Fibroblast of skin of right quadriceps (primary cell): ENCODE measurements at regions not wholly inside any gene's neighbourhood (a gene's known extent, or its start where the extent isn't known, plus 50 kb on each side); places are given as distances from the start of the nearest gene placed in this dataset.
"Not testable (repeated sequence)": the region's sequence is repeated elsewhere in the genome, so short reads cannot be mapped to it uniquely, and the experiment has no call there.

Experiments used
- DNase-seq: peaks from one replicate; pipeline ENCODE4 v3.0.0-alpha.2; 2013

DNA sequence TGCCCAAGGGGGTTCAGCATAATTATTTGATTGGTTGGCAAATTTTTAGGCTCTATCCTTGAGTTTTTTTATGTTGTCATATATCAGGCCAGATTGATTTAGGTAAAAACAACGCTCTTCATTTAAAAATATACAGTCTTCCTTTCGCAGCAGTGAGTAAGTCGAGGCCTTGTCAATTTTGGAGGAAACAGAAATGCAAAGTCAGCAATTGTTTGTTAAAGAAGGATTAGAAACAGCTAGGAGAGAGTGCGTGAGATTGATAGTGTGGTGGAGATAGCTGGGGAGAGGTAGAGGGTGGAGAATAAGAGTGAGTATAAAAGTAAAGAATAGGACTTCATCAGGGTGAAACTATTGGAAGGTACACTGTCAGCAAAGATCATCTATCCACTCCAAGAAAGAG lies 830.8 kb downstream of the LUZP2 start:
- DNase-seq = no peak

DNA sequence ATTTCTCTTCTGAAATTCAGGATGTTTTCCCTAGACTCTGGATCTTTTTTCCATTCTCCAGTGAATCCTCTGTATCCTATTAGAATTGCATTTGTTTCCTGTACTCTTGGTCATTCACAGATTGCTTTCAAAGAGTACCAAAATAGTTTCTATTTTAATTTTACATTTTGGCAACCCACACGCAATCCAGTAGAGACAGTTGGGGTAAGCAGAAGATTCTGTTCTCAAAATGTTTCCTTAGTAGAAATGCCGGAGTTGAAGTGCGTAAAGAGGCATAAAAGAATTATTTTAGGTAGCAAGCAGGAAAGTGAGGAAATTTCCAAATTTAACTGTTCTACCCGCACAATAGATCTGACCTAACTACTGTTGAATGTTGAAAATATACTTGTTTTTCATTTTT lies 842.4 kb downstream of the LUZP2 start:
- DNase-seq = no peak

DNA sequence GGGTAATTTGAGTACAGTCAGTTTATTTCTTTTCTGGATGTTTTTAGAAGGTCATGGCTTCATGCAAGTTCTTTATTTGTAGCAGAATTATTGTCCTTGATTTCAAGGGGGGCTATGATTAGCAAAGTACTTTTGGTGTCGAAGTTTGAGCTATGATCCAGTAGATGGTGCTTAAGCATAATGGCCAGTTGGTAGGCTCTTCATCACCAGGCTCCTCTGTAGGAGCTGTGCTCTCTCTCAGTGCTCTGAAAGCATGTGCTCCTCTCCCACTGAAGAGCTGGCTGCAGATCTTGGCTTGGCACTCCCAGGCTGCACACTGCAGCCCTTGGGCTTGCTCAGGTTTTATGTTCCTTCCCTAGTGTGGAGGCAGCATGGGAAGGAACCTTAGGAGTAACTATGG lies 852.7 kb downstream of the LUZP2 start:
- DNase-seq = no peak

DNA sequence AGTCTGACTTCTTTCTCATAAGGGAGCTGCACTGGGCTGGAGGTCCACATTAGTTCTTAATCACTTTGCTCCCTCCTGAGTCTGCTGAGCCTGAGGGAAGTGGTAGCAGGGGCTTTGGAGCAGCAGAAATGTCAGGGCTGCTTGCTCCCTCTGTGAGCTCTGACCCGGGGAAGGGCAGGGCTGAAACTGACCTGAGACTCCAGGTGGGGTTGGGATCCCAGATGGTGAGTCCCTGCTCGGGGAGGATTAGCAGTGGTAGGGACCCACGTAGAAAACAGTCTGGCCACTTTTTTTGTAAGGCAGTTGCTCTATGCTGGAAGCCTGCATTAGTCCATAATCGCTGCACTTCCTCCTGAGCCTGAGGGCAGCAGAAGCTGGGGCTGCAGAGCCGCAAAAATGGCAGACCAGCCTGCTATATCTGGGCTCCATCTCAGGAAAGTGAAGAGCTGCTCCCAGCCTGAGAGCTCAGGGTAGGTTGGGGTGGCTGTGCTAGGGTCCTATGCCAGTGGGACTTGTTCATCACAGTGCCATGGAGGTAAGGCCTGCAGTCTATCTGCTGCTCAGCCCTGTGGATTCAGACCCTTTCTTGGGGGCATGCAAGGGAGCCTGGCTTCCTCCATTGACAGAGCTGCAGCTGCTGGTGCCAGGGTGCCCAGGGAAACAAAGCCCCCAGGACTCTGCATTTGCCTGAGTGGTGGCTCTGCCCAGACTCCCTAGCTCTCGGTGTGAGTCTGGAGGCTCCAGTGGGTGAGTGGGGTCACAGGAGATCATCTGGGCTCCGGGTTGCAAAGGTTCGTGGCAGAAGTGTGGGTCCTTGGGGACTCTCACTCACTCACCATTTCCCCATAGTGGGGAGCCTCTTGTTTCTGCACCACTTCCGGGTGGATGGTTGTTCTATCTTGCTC lies 854.3 kb downstream of the LUZP2 start:
- no peak for DNase-seq

DNA sequence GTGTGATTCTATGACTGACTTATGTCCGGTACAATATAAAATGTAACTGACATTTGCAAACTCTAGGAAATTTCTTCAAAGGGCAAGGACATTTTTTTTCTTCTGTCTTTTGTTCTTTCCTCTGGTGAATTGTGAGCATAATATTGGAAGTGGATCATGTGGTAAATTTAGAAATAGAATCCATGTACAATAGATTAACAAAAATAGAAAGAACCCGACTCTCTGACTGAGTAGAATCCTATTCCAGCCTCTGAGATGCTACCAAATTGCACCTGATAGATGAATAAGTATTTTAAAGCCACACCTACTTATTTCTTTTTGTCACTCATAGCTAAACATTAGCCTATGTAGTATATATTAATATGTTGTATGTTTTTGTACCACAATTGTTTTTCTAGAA lies 860.3 kb downstream of the LUZP2 start:
- DNase-seq = no peak

DNA sequence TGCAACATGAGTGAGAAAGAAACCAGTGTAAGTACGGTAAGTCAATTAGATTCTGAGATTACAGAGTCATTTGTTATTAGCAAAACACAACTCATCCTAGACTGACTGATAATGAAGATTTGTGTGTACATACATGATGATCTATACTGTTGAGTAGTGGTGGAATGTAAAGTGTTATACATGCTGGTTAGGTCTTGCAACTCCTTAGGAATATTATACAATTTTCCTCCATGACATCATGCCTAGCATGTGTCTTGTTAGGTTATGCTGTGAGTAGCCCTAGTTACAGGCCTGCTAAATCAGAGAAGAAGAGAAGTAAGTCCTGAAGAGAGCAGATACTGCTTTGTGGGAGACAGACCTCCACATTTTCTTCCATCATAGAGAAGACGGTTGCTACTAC lies 880.6 kb downstream of the LUZP2 start:
- peak; percentile 1 for DNase-seq

DNA sequence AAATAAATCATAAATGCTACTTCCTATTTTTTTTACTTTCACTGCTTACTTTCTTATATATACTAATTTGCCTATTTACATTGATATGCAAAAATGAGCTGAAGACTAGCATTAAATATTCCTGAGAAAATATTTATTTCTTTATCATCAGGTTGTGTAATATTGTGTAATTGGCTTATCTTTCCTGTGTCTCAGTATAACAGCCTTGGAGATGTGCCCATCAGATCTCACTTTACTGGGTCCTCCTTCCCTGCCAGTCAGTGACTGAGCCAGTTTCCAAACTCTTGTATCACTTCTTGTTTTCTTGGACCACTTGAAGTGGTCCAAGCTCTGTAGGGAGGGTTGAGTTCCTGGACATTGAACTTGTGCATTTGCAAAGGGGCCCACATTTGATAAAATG lies 900.0 kb downstream of the LUZP2 start:
- no peak for DNase-seq

DNA sequence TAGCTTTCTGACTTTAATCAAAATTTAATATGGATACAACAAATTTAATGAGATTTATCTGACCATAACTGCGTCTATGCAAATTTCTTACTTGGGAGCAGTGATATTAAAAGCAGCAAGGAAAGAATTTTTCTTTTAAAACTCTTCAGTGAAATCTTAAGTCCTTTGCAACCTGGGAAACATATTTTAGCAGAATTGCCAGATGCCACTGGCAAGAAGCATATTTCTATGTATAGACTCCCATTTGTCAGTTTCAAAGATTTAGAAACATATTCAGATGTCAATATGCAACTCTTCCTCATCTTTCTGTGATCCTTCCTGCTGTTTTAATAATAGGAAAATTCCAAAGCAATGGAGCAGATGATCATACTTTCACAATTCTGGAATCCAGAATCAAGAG lies 911.3 kb downstream of the LUZP2 start:
- DNase-seq = no peak

DNA sequence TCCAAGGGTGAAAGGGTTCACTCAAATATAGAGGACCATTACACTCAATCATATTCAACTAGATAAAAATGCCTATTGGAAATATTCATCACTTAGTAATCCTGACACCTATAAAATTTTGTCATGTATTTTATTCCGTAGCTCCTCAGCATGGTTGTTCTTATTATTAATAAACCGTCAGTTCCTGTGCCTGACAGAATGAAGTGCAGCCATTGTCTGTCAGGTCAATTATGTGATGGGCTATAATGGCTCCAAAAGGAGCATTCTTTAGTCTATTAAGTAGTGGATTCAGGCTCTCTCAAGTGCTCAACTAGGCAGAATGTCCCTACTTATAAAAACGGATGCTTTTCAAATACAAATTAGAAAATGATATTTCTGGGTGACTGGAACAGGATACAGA lies 916.1 kb upstream of the ANO3 start:
- no peak for DNase-seq

DNA sequence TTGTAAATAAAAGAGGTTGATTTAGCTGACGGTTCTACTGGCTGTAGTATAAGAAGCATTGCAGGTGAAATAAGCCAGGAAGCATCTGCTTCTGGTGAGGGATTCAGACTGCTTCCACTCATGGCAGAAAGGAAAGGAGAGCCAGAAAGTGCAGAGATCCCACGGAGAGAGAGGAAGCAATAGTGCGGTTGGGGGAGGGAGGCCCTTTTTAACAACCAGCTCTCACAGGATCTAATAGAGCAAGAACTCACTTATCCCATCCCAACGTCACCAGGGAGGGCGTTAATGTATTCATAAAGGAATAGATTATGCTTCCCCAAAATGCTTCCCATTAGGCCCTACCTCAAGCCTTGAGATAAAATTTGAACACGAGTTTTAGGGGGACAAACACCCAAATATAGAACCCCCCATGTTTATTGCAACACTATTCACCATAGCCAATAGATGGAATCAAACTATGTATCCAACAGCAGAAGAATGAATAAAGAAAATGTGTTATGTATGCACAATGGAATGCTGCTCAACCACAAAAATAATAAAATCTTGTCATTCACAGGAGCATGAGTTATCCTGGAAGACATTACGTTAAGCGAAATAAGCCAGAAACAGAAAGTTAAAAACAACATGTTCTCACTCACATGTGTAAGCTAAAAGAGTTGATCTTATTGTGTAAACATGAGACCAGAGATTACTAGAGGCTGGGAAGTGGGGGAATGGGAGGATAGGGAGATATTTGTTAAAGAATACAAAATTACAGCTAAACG lies 908.3 kb upstream of the ANO3 start:
- peak; percentile 76 for DNase-seq

DNA sequence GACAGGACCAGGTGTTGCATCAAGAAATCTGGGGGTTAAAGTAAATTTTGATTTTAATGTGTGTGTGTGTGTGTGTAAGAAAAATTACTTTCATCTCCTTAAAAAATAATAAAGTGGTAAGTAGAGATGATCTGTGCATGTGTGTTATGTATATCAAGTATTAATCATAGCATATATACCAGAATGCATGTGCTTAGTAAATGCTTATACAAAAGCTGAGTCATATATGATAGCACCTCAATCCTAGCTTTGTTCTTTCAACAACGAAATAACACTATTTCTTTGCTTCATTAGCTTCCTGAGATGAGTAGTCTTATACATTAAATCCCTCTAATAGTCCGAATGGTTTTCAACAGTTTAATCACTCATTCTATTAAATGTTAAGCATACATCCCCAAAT lies 899.6 kb upstream of the ANO3 start:
- DNase-seq = no peak

DNA sequence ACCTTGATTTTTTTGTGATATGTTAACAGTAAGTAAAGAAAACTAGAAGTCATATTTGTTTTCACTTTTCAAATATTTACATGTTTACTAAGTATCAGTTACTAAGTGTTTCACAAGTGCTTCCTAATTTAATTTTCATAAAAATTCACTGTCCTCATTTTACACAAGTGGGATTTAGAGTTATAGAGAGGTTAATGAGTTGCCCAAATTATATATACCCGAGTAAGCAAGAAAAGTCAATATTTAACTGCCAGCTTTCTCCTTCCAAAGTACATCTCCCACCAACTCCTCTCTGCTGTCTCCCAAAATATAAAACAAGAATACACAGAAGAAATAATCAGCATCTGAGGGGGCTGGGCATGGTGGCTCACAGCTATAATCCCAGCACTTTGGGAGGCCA lies 896.7 kb upstream of the ANO3 start:
- DNase-seq = no peak

DNA sequence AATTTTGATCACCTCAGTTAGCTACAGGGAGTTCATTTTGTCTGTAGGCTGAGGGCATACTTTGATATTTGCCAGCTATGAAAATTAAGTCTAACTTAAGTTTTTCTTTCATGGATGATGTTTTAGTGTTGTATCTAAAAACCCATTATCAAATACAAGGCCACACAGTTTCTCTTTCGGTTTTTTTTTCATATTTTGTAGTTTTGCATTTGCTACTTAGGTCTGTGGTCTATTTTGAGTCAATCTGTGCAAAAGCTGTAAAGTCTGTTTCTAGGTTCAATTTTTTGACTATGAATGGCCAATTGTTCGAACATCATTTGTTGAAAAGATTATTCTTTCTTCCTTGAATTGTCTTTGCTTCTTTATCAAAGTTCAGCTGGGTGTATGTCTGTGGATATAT lies 895.6 kb upstream of the ANO3 start:
- no peak for DNase-seq

DNA sequence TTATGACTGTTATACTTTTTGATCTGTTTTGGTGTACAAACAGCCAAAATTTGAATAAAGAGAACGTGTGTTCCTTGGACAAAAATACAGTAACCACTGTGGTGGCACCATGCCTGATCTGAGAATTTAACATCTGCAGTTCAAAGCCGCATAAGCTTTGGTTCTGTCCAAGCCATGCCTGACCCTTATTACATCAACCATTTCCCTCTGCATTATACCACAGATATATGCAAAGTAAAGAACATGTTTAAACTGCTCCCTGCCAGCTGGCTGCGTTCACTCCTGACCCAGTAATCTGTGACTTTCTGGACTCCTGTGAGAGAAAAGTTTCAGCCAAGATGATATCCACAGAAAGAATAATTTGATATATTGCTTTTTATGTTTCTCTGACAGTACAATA lies 890.5 kb upstream of the ANO3 start:
- DNase-seq = no peak

DNA sequence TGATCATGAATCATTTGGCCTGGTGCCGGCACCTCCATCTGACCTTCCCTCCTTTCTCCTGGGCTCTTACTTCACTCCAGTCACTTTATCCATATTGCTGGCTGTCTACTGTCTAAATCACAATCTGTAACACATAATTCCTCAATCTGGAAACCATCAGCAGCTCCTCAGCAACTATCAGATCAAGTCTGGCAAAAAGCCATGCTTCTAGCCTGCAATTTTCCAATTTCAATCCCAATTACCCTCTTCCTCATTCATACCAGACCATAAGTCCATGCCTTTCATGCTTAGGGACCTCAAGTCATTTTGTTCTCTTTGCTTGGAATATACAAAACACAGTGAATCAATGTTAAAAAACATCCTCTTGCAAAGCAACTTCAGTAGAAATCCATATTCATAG lies 882.8 kb upstream of the ANO3 start:
- DNase-seq = peak; percentile 1

DNA sequence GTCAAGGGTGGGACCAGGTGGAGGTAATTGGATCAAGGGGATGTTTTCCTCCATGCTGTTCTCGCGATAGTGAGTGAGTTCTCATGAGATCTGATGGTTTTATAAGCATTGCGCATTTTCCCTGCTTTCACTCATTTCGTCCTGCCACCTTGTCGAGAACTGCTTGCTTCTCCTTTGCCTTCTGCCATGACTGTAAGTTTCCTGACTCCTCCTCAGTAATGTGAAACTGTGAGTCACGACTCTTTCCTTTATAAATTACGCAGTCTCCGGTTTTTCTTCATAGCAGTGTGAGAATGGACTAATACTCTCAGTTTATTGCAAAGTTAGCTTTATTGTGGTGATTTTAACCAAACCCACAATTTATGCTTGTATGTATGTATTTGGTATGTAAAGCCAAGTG lies 878.5 kb upstream of the ANO3 start:
- no peak for DNase-seq

DNA sequence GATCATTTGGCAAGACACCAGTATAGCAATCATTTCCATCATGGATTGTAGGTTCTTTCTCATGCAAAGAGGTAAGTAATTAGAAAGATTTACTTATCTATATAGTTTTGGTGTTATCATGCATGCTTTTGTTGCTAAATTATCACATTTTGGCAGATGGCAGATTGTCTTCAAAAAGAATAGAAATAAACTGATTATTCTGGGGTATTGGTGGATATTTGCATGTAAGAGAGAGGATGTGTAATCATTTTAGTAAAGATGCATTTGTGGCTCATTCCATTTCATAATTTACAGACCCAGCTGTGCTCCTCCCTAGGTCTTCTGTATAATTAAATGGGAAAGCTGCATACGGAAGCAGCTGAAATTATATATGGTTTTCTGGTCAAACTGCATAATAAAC lies 875.7 kb upstream of the ANO3 start:
- DNase-seq = no peak

DNA sequence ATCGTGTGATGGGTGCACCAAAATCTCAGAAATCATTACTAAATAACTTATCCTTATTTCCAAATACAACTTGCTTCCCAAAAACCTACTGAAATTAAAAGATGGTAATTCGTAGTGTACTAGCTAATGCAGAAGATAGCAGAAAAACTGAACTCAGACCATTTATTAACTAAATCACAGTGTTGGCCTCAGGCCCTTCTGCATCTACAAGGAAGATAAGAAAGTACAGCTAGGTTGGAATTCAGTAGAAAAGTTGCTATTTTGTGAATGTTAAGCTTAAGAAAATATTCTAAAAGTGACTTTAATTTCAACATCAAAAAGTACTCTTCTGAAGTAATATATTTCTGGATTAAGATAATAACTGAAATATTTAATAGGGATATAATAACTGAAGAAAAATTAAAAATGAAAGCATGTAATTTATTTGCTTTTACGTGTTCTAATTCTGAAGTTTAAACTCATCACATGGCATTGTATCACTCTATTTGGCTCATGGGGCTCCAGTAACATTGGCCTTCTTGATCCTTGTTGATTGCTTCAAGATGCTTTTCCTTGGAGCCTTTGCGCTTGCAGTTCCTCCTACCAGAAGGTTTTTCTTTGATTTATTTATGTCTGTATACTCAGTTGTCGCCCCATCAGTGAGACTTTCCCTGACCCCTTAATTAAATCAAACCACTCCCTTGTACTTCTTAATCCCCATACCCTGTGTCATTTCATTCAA lies 847.9 kb upstream of the ANO3 start:
- no peak for DNase-seq

DNA sequence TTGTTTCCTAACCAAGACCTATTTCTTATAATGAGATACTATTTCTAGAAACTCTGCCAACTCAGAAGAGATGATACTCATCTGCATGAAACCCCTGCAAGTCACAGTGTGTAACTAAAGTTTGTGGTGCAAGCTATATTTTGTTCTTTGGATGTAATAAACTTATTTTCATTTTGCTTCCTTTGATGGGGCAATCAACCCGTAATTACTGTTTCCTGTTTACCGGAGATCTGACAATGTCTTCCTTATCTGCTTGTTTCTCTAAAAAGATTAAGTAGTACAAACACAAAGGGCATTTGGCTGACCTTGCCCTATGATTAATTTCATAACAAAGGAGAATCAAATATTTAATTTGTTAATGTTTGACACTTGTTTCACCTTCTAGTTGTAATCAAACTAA lies 846.6 kb upstream of the ANO3 start:
- no peak for DNase-seq

DNA sequence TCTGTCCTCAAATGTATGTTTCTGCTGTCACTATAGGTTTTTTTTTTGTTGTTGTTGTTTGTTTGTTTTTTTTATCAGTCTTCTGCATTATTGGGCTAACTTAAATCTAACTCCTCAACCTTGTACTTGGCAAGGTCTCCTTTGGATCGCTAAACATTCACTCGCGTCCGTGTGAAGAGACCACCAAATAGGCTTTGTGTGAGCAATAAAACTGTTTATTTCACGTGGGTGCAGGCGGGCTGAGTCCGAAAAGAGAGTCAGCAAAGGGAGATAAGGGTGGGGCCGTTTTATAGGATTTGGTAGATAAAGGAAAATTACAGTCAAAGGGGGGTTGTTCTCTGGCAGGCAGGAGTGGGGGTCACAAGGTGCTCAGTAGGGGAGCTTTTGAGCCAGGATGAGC lies 845.6 kb upstream of the ANO3 start:
- DNase-seq = not testable (repeated sequence)

DNA sequence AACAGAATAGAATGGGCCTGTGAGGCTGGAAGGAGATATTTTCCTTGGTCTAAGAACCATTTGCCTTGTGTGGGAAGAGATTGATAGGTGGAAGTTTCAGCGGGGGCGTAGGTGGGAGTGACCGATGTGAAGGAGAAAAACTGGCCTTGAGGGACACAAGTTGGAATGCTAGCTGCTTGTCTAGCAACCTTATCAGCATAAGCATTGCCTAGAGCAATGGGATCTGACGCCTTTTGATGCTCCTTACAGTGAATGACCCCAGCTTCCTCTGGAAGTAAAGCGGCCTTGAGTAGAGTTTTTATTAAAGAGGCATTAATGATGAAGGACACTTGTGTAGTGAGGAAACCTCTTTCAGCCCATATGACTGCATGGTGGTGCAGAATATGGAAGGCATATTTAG lies 843.8 kb upstream of the ANO3 start:
- not testable (repeated sequence) for DNase-seq

DNA sequence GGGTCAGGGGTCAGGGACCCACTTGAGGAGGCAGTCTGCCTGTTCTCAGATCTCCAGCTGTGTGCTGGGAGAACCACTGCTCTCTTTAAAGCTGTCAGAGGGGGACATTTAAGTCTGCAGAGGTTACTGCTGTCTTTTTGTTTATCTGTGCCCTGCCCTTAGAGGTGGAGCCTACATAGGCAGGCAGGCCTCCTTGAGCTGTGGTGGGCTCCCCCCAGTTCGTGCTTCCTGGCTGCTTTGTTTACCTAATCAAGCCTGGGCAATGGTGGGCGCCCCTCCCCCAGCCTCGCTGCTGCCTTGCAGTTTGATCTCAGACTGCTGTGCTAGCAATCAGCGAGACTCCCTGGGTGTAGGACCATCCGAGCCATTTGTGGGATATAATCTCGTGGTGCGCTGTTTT lies 830.5 kb upstream of the ANO3 start:
- not testable (repeated sequence) for DNase-seq

DNA sequence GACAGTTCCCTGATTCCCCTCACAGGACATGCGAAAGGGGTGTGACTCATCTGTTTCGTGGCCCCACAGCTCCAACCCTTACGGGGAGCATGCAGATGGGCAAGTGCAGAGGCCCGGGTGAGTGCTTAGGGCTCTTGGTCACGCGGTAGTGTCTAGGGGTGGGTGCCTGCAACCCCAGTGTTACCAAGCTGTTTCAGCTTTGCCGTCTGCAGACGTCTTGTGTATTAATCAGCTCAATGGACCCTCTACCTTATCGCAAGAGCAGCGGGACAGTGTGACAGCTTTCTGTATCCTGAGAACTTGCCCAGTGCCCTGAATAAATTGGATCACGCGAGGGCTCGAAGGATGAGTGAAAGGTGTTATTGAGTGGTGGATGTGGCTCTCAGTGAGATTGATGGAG lies 816.4 kb upstream of the ANO3 start:
- no peak for DNase-seq

DNA sequence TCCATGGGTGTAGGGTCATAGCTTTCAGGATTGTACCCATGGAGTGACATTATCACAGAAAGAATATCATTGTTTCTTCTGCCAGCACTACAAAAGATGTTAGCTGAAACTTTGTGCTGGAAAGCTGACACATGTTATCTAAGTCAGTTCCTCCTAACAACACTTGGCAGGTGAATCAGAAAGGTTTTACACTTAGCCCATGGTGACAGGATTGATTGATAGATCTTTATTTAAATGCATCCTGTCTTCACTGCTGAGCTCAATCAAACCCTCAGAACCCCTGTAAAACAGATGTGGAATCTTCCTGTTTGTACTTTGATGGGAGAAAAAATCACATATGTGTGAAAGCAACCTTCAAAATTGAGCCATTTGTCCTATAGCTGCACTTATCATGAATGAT lies 811.5 kb upstream of the ANO3 start:
- no peak for DNase-seq
